K562 (cell line): ENCODE measurements at regions not wholly inside any gene's neighbourhood (a gene's known extent, or its start where the extent isn't known, plus 50 kb on each side); places are given as distances from the start of the nearest gene placed in this dataset.

Experiments
- ATAC-seq: fragments of 200-7000 bp; cut with Tn5 transposase; 3 replicates; pipeline ENCODE4 v1.9.1; 2020; ENCODE audit warnings: moderate library complexity
- BruUV-seq: library from RNA; stranded (reverse); fragments of 400-500 nt; replicated peaks from 2 replicates; lab custom pipeline; 2021; lab: Mats Ljungman, UMichigan
- CTCF ChIA-PET: fragments of 300-600 bp; formaldehyde crosslinking; extraction: SDS; loops from one replicate; lab custom pipeline; 2021; ENCODE audit warnings: low intra/inter-chr PET ratio; lab: Yijun Ruan, JAX
- POLR2A ChIA-PET: fragments of 300-600, 350-650 bp; sonication (Branson Sonifier 250); formaldehyde crosslinking; extraction: SDS; loops from one replicate; lab custom pipeline; 2021; ENCODE audit warnings: antibody characterized with exemption, inconsistent platforms; lab: Yijun Ruan, JAX
- DNase-seq, 4 experiments: peaks; one replicate each; pipeline versions ENCODE4 v3.0.0 to v3.0.0-alpha.2; 2011 to 2018; ENCODE audit warnings: low spot score in 3 of 4, mixed read lengths in 3 of 4; ENCODE audit errors: extremely low read depth in 1 of 4
- FAIRE-seq: peaks from 2 replicates; lab custom pipeline; 2011; peaks lifted over from hg19 to GRCh38; lab: Jason Lieb, UNC
- H2AFZ ChIP-seq: 2 replicates; pipeline ENCODE4 v1.6.0; 2011; ENCODE audit warnings: low read depth, low read length, control low read depth, inconsistent platforms
- H3K27ac ChIP-seq: fragments of 200-600 bp; 3 replicates; pipeline ENCODE4 v1.8.0; 2011; ENCODE audit warnings: low read depth, mild to moderate bottlenecking, control low read depth, inconsistent platforms, low read length, moderate library complexity, mixed read lengths; ENCODE audit errors: extremely low read depth
- H3K27me3 ChIP-seq, 2 experiments: fragments of 300-600 bp in 1 of 2; 2 replicates in 1 of 2; 3 replicates in 1 of 2; pipeline versions ENCODE4 v1.6.0 to v1.8.0; 2011; ENCODE audit warnings: inconsistent platforms in 2 of 2, low read length in 2 of 2, mild to moderate bottlenecking in 1 of 2, mixed read lengths in 1 of 2, moderate library complexity in 1 of 2; ENCODE audit not compliant: control insufficient read depth in 2 of 2, insufficient read depth in 2 of 2
- H3K36me3 ChIP-seq: fragments of 300-600 bp; 3 replicates; pipeline ENCODE4 v1.8.0; 2011; ENCODE audit warnings: mild to moderate bottlenecking, low read length, inconsistent platforms; ENCODE audit not compliant: control insufficient read depth, insufficient read depth
- H3K4me1 ChIP-seq, 2 experiments: fragments of 200-600 bp in 1 of 2; replicated peaks in 1 of 2; 2 replicates in 1 of 2; 3 replicates in 1 of 2; pipeline versions ENCODE4 v1.5.1 to v1.8.0; 2011; ENCODE audit warnings: inconsistent platforms in 2 of 2, low read length in 2 of 2, mild to moderate bottlenecking in 1 of 2, mixed read lengths in 1 of 2, moderate library complexity in 1 of 2; ENCODE audit not compliant: control insufficient read depth in 2 of 2, insufficient read depth in 2 of 2
- H3K4me2 ChIP-seq: 2 replicates; pipeline ENCODE4 v1.6.1; 2011; ENCODE audit warnings: low read length, control low read depth, inconsistent platforms, mixed read lengths; ENCODE audit not compliant: insufficient read depth
- H3K4me3 ChIP-seq: fragments of 200-600 bp; sonication (generic), shearing (Covaris generic); 2 replicates; pipeline ENCODE4 v1.5.1; 2016; ENCODE audit warnings: control low read depth, inconsistent platforms
- H3K79me2 ChIP-seq: fragments of 200-600 bp; 3 replicates; pipeline ENCODE4 v1.8.0; 2011; ENCODE audit warnings: low read length, inconsistent platforms; ENCODE audit not compliant: control insufficient read depth, insufficient read depth
- H3K9ac ChIP-seq, 2 experiments: 2 replicates each; pipeline versions ENCODE4 v1.6.0 to v1.6.1; 2011; ENCODE audit warnings: low read depth in 2 of 2, low read length in 2 of 2, control low read depth in 1 of 2, inconsistent platforms in 1 of 2, mild to moderate bottlenecking in 1 of 2, mixed read lengths in 1 of 2; ENCODE audit not compliant: insufficient read depth in 1 of 2
- H3K9me1 ChIP-seq: one replicate; pipeline ENCODE4 v1.6.0; 2011; ENCODE audit warnings: inconsistent platforms, mild to moderate bottlenecking, low read length, moderate library complexity; ENCODE audit not compliant: control insufficient read depth, insufficient read depth
- H3K9me3 ChIP-seq: replicated peaks from 2 replicates; pipeline ENCODE4 v1.5.1; 2011; ENCODE audit warnings: low read depth, low read length, inconsistent platforms; ENCODE audit not compliant: control insufficient read depth, insufficient read depth
- H4K20me1 ChIP-seq: replicated peaks from 2 replicates; pipeline ENCODE4 v1.6.1; 2011; ENCODE audit warnings: low read length, inconsistent platforms, mixed read lengths; ENCODE audit not compliant: control insufficient read depth, insufficient read depth
- BMI1 ChIP-seq: fragments of 150-350 bp; IDR thresholded peaks from 2 replicates; pipeline ENCODE4 v1.6.1; 2014; ENCODE audit warnings: low read length
- CBFA2T3 ChIP-seq: fragments of 450-650 bp; IDR thresholded peaks from 2 replicates; pipeline ENCODE4 v1.6.1; 2017
- CEBPG ChIP-seq, 3 experiments: fragments of 200-800 bp in 1 of 3; sonication (Bioruptor generic) in 1 of 3; sonication (generic) in 1 of 3; formaldehyde crosslinking in 1 of 3; IDR thresholded peaks in 2 of 3; conservative IDR thresholded peaks in 1 of 3; 2 replicates each; pipeline versions ENCODE4 v1.6.1 to v1.8.0; 2016 to 2022; ENCODE audit warnings: missing compliant biosample characterization in 2 of 3, missing genetic modification characterization in 2 of 3, mild to moderate bottlenecking in 1 of 3, missing genetic modification reagents in 1 of 3
- CREBBP ChIP-seq: IDR thresholded peaks from one replicate; pipeline ENCODE4 v1.6.1; 2012; ENCODE audit warnings: low read depth, mild to moderate bottlenecking, control low read depth, inconsistent platforms, low read length
- MCM7 ChIP-seq, 2 experiments: fragments of 450-650 bp; IDR thresholded peaks; 2 replicates each; pipeline ENCODE4 v1.6.1; 2016 to 2018
- PHTF2 ChIP-seq: fragments of 250-450 bp; sonication (Bioruptor Pico); IDR thresholded peaks from 2 replicates; pipeline ENCODE4 v1.5.0; 2021; ENCODE audit warnings: mild to moderate bottlenecking
- POLR2G ChIP-seq: fragments of 200-400 bp; formaldehyde crosslinking; IDR thresholded peaks from 2 replicates; pipeline ENCODE4 v1.6.1; 2017; ENCODE audit warnings: low read depth, mild to moderate bottlenecking, antibody characterized with exemption, low read length, moderate library complexity
- SIN3B ChIP-seq: fragments of 450-650 bp; IDR thresholded peaks from 2 replicates; pipeline ENCODE4 v1.6.1; 2017; ENCODE audit warnings: low read depth, mild to moderate bottlenecking, moderate library complexity
- UBTF ChIP-seq, 2 experiments: IDR thresholded peaks; 2 replicates each; pipeline ENCODE4 v1.6.1; 2012; ENCODE audit warnings: improper control_type of control experiment in 2 of 2, low read depth in 2 of 2, low read length in 2 of 2, borderline replicate concordance in 1 of 2
- ZNF143 ChIP-seq: sonication (generic); formaldehyde crosslinking; IDR thresholded peaks from 2 replicates; pipeline ENCODE4 v1.9.0; 2022; ENCODE audit warnings: mild to moderate bottlenecking, missing genetic modification reagents
- WGBS: fragments of 100-300 bp; shearing (Covaris generic); methylation state at CpG from one replicate; pipeline ENCODE4 v1.1.6; 2016; ENCODE audit warnings: low coverage, mixed read lengths; ENCODE audit not compliant: insufficient coverage; ENCODE audit errors: missing lambda C conversion rate; 5-methylcytosine and 5-hydroxymethylcytosine counted together
- in situ Hi-C: fragments of 300-500 bp; cut with MboI; formaldehyde crosslinking; loops from 4 replicates; pipeline ENCODE4 v1.15.0; 2018; ENCODE audit warnings: inconsistent platforms, mixed read lengths
- intact Hi-C: fragments of 100-400 bp; cut with micrococcal nuclease; formaldehyde crosslinking; loops from 2 replicates; pipeline ENCODE4 v1.14.2; 2022
- TF ChIP-seq, protein P1 (sequence below), 2 experiments: fragments of 450-650 bp in 1 of 2; IDR thresholded peaks; 2 replicates each; pipeline ENCODE4 v1.6.1; 2011 to 2017; ENCODE audit warnings: low read depth in 2 of 2, antibody characterized with exemption in 1 of 2, borderline replicate concordance in 1 of 2, low read length in 1 of 2, mild to moderate bottlenecking in 1 of 2, mixed read lengths in 1 of 2; ENCODE audit not compliant: control insufficient read depth in 1 of 2
- TF ChIP-seq, protein P2 (sequence below): sonication (generic); IDR thresholded peaks from 2 replicates; pipeline ENCODE4 v1.6.1; 2016
- TF ChIP-seq, protein P3 (sequence below): IDR thresholded peaks from 2 replicates; pipeline ENCODE4 v1.6.1; 2012; ENCODE audit warnings: low read depth, low read length, improper control_type of control experiment, borderline replicate concordance

DNA sequence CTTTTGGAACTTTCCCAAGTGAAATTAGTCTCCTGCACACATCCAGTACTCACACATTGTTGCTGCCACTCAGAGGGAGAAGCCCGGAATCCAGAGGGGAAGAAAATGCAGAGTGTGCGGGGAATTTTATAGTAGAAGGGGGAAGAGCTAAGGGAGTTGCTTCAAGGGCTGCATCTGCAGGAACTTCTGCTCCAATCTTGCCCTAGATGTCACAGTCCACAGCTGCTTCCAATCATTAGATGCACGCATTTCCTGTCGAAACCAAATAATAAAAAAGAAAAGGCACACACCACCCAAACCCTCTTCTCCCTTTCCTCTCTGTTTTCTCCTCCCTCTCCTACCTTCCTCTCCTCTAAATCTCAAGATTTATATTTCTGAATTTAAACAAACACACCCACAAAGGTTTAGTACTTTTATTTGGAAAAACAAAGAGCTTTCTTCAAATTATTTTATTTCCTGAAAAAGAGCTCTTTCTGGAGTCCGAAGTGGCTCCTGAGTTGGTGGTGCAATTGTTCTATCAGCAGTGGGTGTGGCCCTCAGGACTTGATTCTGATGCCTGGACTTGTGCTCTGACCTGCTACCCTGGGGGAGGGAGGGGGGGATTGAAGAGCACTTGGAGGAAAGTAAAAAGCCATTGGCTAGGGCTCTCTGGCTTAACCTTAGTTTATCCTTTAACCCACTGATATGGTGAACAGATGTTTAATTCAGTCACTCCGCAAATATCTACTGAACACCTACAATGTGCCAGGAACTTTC, 72.0 kb downstream of the KCNE4 start:
- no peaks in the 10 kb centered on the region for H4K20me1 ChIP-seq
- no peak overlapping the region for H3K9ac ChIP-seq
- BruUV-seq: no TSS peak
- no peaks in the 10 kb centered on the region for H3K4me1 ChIP-seq
- CTCF ChIA-PET: no interaction called here
- in situ Hi-C loops (no loop called here), intact Hi-C loops (no loop called here)
- H3K36me3 ChIP-seq: no peaks in the 10 kb centered on the region
- no peaks in the 10 kb centered on the region for H3K9me1 ChIP-seq
- H3K27me3 ChIP-seq: no peaks in the 10 kb centered on the region
- no peak overlapping the region for H3K4me2 ChIP-seq
- H2AFZ ChIP-seq: no peak overlapping the region
- 0% methylated on average over 5 of the region's 6 CpGs for WGBS
- no peak for FAIRE-seq
- POLR2A ChIA-PET: interaction anchor here (1.2 kb wide), 1 partner anchor 10 kb away, joined by 3 read pairs; no protein-coding TSS in a partner anchor
- no peak for ATAC-seq
- DNase-seq: no peak
- H3K79me2 ChIP-seq: no peaks in the 10 kb centered on the region
- H3K4me3 ChIP-seq: no peak overlapping the region
- H3K27ac ChIP-seq: no peak overlapping the region
- H3K9me3 ChIP-seq: no peaks in the 10 kb centered on the region
- no peak for TF ChIP-seq CEBPG (CRISPR knock-in tag; IDR thresholded peaks at IDR 0.05)
- no peak for TF ChIP-seq CEBPG (tag; conservative IDR thresholded peaks at IDR 0.05 in 1 of 2, IDR thresholded peaks at IDR 0.05 in 1 of 2)
- TF ChIP-seq ZNF143 (CRISPR knock-in tag): no peak
- no peak for TF ChIP-seq MCM7 (IDR thresholded peaks at IDR 0.05)
- TF ChIP-seq BMI1: no peak
- TF ChIP-seq, protein P1, sequence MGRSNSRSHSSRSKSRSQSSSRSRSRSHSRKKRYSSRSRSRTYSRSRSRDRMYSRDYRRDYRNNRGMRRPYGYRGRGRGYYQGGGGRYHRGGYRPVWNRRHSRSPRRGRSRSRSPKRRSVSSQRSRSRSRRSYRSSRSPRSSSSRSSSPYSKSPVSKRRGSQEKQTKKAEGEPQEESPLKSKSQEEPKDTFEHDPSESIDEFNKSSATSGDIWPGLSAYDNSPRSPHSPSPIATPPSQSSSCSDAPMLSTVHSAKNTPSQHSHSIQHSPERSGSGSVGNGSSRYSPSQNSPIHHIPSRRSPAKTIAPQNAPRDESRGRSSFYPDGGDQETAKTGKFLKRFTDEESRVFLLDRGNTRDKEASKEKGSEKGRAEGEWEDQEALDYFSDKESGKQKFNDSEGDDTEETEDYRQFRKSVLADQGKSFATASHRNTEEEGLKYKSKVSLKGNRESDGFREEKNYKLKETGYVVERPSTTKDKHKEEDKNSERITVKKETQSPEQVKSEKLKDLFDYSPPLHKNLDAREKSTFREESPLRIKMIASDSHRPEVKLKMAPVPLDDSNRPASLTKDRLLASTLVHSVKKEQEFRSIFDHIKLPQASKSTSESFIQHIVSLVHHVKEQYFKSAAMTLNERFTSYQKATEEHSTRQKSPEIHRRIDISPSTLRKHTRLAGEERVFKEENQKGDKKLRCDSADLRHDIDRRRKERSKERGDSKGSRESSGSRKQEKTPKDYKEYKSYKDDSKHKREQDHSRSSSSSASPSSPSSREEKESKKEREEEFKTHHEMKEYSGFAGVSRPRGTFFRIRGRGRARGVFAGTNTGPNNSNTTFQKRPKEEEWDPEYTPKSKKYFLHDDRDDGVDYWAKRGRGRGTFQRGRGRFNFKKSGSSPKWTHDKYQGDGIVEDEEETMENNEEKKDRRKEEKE (IDR thresholded peaks at IDR 0.05; ENCODE audit: borderline replicate concordance in 1 of 2, control insufficient read depth in 1 of 2, low read depth in 2 of 2, low read length in 1 of 2): no peak
- TF ChIP-seq PHTF2 (CRISPR knock-in tag): no peak
- no peak for TF ChIP-seq CREBBP
- TF ChIP-seq POLR2G: no peak
- TF ChIP-seq, protein P2, sequence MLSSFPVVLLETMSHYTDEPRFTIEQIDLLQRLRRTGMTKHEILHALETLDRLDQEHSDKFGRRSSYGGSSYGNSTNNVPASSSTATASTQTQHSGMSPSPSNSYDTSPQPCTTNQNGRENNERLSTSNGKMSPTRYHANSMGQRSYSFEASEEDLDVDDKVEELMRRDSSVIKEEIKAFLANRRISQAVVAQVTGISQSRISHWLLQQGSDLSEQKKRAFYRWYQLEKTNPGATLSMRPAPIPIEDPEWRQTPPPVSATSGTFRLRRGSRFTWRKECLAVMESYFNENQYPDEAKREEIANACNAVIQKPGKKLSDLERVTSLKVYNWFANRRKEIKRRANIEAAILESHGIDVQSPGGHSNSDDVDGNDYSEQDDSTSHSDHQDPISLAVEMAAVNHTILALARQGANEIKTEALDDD: no peak
- no peak for TF ChIP-seq UBTF (IDR thresholded peaks at IDR 0.05; ENCODE audit: borderline replicate concordance in 1 of 2, low read depth in 2 of 2, low read length in 2 of 2)
- TF ChIP-seq SIN3B: no peak
- TF ChIP-seq, protein P3, sequence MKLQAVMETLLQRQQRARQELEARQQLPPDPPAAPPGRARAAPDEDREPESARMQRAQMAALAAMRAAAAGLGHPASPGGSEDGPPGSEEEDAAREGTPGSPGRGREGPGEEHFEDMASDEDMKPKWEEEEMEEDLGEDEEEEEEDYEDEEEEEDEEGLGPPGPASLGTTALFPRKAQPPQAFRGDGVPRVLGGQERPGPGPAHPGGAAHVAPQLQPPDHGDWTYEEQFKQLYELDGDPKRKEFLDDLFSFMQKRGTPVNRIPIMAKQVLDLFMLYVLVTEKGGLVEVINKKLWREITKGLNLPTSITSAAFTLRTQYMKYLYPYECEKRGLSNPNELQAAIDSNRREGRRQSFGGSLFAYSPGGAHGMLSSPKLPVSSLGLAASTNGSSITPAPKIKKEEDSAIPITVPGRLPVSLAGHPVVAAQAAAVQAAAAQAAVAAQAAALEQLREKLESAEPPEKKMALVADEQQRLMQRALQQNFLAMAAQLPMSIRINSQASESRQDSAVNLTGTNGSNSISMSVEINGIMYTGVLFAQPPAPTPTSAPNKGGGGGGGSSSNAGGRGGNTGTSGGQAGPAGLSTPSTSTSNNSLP: no peak
- TF ChIP-seq CBFA2T3: no peak
